ENCODE measurements at regions not wholly inside any gene's neighbourhood (a gene's known extent, or its start where the extent isn't known, plus 50 kb on each side); places are given as distances from the start of the nearest gene placed in this dataset.
"Not testable (repeated sequence)": the region's sequence is repeated elsewhere in the genome, so short reads cannot be mapped to it uniquely, and the experiment has no call there.

- no peak for DNase-seq (ENCODE audit: low read depth)
These were observed 600.8 kb upstream of the CDH2 start for GRCh38 chr18:28777756-28778155.

DNA sequence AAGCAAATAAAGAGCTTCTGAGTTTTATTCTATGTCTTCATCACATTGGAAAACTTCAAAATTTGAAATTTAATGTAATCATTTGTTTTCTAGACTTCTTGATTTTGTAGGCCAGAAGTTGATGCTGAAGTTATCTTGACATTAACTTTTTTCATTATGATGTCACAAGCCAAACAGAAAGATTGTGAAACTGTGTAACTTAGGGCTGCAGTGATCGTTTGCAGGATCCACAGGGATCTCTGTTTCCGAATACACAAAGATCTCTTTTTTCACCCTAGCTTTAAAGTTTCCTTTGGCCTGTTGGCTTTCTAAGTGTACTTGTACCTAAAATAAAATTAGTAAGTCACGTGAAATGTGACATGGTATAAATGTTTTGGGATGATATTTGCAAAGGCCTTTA is 594.9 kb upstream of the CDH2 start:
- no peak for DNase-seq (ENCODE audit: low read depth)

DNA sequence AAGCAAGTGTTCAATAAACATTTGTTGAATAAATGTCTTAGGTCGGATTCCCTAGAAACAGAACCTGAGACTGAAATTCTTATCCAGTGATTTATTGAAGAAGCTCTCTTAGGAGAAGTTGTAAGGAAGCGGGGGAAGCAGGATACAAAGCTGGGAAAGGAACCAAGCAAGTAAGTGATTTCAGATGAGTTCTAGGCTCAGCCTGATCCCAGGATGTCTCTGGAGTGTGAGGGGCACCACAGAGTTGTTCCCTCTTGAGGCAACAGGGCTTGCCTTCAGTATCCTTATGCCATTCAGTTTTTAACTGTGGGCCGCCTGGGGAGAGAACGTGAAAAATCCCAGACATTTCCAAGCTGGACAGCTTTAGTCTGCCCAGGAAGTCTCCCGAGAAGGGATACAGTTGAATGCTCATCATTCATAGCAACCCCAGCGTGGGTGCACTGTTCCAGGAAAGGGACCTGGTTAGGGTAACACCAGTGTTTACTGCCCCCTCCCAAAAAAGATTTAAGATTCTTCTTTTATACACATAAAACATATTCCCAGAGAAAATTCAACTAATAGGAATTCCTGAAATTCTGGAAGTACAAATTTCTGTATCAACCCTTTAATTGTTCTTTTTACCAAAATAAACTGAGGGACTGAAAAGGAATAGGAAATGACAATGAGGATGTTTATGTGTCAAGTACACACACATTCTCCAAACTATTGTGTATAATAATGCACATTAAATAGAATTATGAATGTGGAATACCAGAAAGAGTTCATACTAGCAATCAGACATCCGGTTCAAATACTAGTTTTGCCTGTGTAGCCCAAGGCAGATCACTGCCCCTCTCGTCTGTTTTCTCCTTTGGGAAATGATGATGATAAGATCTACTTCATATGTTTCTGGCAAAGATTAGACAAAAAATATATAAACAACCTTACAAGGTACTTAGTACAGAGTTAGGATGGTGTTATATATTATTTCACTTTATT is 592.1 kb upstream of the CDH2 start:
- no peak for DNase-seq (ENCODE audit: low read depth)

DNA sequence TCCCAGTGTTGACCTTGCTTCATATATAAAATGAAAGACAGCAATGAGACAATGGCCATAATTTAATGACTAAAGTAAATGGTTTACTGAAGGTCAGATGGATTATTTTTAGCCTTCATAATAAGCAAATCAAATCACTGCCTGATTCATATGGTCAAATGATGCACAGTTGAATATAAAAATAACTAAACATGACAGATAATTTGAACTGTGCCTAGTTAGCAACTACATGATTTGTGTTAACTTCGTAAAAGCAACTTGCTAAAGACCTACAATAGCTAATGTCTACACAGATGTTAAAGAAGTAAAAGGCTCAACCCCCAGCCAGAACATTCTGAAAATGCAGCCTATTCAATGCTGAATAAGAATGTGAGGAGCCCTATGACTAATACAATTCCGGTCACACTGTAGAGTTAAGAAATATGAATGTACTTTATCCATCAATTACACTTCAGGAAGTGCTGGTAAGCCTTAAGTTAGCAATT is 590.8 kb upstream of the CDH2 start:
- DNase-seq (ENCODE audit: low read depth): peak; percentile 30

DNA sequence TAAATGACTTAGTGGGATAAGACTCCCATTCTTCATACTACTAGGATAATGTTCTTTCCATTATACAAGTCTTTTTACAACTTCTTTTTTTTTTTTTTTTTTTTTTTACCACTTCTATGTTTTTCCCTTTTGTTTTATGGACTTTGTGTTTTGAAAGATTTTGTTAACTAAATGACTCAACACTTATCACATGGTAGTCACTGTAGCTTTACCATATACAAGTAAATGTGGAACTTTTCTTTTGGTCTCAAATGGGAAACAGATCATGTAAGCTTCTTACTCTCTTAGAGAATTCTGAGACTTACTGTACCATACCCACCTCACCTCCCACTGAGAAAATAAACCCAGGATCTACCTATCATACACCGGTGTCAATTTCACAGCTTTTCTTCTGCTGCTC is 590.3 kb upstream of the CDH2 start:
- no peak for DNase-seq (ENCODE audit: low read depth)

DNA sequence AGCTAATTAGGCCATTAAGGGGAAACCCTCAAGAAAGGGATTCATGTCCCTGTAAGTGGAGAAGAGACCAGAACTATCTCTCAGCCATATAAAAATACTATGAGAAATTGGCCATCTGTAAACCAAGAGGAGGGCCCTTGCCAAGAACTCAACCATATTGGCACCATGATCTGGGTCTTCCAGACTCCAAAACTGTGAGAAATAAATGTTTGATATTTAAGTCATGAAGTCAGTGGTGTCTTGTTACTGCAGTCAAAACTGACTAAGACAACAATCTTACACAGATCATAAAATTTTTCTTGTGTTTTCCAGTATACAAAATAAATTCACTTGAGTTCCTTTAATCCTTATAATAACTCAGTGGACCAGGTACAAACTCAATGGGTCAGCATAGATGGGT is 589.8 kb upstream of the CDH2 start:
- no peak for DNase-seq (ENCODE audit: low read depth)

- no peak for DNase-seq (ENCODE audit: low read depth)
These were observed 589.1 kb upstream of the CDH2 start for GRCh38 chr18:28766027-28766426.

DNA sequence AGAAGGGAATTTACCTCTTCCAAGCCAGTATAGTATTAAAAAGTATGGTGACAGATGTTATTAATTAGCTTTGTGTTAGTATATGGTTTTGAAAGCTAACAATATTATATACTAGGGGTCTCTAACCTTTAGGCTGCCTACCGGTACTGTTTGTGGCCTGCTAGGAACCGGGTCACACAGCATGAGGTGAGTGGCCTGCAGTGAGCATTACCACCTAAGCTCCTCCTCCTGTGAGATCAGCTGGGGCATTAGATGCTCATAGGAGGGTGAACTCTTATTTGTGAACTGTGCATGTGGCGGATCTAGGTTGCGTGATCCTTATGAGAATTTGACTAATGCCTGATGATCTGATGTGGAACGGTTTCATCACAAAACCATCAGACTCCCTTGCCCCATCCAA is 583.4 kb upstream of the CDH2 start:
- DNase-seq (ENCODE audit: low read depth): no peak

DNA sequence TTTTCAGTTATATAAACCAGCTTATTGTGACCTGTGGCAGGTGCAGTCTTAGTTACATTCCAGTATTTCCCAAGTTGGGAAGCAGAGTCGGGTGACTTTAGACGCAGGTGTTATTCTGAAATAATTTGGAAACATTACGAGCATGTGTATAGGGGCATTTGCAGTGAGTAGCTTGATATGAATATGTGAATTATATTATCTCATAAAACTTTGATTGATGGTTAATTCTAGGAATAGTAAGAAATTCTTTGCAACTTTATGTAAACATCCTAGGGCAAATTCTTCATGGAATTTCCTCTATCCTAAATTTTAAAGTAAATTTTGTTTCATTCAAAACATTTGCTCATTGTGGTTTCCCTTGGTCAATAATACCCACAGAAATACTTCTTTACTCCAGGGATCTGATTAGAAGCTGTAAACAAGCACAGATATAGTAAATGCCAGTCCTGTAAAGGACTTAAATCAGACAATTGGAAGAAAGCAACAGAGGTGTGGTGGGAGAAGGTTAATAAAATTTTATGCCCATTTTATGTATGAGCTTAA is 580.6 kb upstream of the CDH2 start:
- no peak for DNase-seq (ENCODE audit: low read depth)

DNA sequence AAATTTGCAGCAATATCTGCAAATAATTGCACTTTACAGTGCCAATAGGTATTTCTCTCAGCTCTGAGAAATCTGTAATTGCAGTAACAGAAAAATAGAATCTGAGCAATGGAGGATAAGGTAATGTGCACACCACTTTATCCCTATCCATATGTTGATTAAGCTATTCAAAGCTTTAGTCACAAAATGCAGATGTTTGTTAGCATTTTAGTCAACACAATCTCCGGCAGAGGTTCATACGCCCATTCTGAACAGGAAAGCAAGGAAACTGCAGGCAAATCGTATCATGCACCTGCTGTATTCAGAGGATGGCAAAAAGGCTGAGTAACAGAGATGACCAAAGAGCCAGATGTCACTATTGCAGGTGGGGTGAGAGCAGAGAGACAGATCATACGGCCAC is 566.2 kb upstream of the CDH2 start:
- no peak for DNase-seq (ENCODE audit: low read depth)

- DNase-seq (ENCODE audit: low read depth): no peak
These were observed 563.6 kb upstream of the CDH2 start for GRCh38 chr18:28740575-28740974.

- DNase-seq (ENCODE audit: low read depth): no peak
These were observed 560.0 kb upstream of the CDH2 start for GRCh38 chr18:28736951-28737350.

- no peak for DNase-seq (ENCODE audit: low read depth)
These were observed 559.3 kb upstream of the CDH2 start for GRCh38 chr18:28736223-28736622.

- DNase-seq (ENCODE audit: low read depth): peak; percentile 60
These were observed 558.8 kb upstream of the CDH2 start for GRCh38 chr18:28735731-28736130.

DNA sequence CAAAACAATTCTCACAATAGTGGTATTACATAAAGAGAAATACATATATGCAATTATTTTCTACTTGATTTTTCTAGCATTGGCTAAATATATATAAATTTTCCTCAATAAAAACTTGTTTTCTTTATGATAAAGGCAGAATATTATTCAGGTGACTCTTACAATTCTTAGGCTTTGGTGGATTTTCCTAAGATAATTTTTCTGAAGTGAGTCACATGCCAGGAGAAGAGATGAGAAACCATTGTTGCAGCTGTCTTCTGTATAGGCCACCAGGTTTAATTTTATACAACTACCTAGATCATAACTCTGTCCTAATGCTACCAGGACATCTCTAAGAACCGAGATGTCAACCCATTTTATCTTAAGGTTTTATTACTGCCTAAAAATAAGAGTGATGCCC is 552.4 kb upstream of the CDH2 start:
- no peak for DNase-seq (ENCODE audit: low read depth)

GRCh38 chr18:28728891-28729290 is 552.0 kb upstream of the CDH2 start:
- DNase-seq (ENCODE audit: low read depth): no peak

DNA sequence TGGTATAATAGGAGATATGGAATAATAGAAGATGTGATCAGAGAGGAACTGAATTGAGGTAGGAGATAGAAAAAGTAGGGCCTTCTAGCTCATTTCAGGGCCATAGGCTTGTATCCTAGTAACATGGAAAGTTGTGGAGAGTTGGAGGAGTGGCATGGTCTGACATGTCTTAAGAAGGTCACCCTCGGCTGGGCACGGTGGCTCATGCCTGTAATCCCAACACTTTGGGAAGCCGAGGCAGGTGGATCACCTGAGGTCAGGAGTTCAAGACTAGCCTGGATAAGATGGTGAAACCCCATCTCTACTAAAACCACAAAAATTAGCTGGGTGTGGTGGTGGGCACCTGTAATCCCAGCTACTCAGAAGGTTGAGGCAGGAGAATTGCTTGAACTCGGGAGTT is 550.3 kb upstream of the CDH2 start:
- DNase-seq (ENCODE audit: low read depth): not testable (repeated sequence)

GRCh38 chr18:28725876-28726275 is 548.9 kb upstream of the CDH2 start:
- no peak for DNase-seq (ENCODE audit: low read depth)

- DNase-seq (ENCODE audit: low read depth): no peak
These were observed 546.6 kb upstream of the CDH2 start for GRCh38 chr18:28723506-28723905.

- no peak for DNase-seq (ENCODE audit: low read depth)
These were observed 541.8 kb upstream of the CDH2 start for GRCh38 chr18:28718696-28719095.

- no peak for DNase-seq (ENCODE audit: low read depth)
These were observed 539.4 kb upstream of the CDH2 start for GRCh38 chr18:28716338-28716737.

DNA sequence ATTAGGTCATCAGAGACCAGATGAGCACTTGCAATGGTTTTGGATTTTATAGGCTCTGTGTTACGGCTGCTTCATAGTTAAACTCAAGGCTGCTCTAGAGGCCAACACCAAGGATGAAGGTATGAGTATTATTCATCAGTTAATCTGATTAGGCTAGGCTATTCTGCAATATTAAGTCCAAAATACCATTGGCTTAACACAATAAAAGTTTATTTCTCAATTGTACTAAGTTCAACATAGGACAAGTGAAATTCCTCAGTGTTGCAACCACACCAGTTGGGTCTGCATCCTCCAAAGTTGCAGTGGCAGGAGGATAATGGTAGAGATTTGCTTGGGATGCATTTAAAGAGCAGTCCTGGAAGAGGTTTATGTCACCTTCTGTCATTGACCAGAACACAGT is 538.3 kb upstream of the CDH2 start:
- no peak for DNase-seq (ENCODE audit: low read depth)

- DNase-seq (ENCODE audit: low read depth): no peak
These were observed 537.6 kb upstream of the CDH2 start for GRCh38 chr18:28714498-28714897.

All from GM04504 (cell line).